PC-3 (cell line): ENCODE measurements at regions not wholly inside any gene's neighbourhood (a gene's known extent, or its start where the extent isn't known, plus 50 kb on each side); places are given as distances from the start of the nearest gene placed in this dataset.

ENCODE experiments used
- ATAC-seq: fragments of 200-7000 bp; cut with Tn5 transposase; 2 replicates; pipeline ENCODE4 v1.9.1; 2020; ENCODE audit warnings: mild to moderate bottlenecking, moderate library complexity
- BruUV-seq: library from RNA; stranded (reverse); fragments of 400-500 nt; replicated peaks from 2 replicates; lab custom pipeline; 2021; lab: Mats Ljungman, UMichigan
- CTCF ChIA-PET: fragments of 300-600 bp; sonication (Branson Sonifier 250); formaldehyde crosslinking; loops from one replicate; lab custom pipeline; 2022; ENCODE audit warnings: antibody characterized with exemption; lab: Charles Lee
- POLR2A ChIA-PET: fragments of 300-600 bp; sonication (Branson Sonifier 250); formaldehyde crosslinking; loops from one replicate; lab custom pipeline; 2022; ENCODE audit warnings: antibody characterized with exemption; ENCODE audit not compliant: unreplicated experiment; lab: Charles Lee
- DNase-seq: peaks from one replicate; pipeline ENCODE4 v3.0.0-alpha.2; 2015
- H2AFZ ChIP-seq: fragments of 300-600 bp; sonication (generic); 2 replicates; pipeline ENCODE4 v1.6.0; 2016; ENCODE audit warnings: antibody characterized with exemption, low read length
- H3F3A ChIP-seq: fragments of 300-600 bp; sonication (generic); one replicate; pipeline ENCODE4 v1.6.0; 2017; ENCODE audit warnings: antibody characterized with exemption, low read length, control low read depth, mild to moderate bottlenecking; ENCODE audit not compliant: unreplicated experiment
- H3K27ac ChIP-seq: fragments of 300-600 bp; sonication (generic); 2 replicates; pipeline ENCODE4 v1.5.1; 2016; ENCODE audit warnings: mild to moderate bottlenecking, low read length
- H3K27me3 ChIP-seq: fragments of 300-600 bp; sonication (generic); 2 replicates; pipeline ENCODE4 v1.6.1; 2016; ENCODE audit warnings: low read length, mixed read lengths
- H3K36me3 ChIP-seq: fragments of 300-600 bp; sonication (generic); 2 replicates; pipeline ENCODE4 v1.6.1; 2016; ENCODE audit warnings: low read depth, mixed run types, low read length, mixed read lengths
- H3K4me1 ChIP-seq: fragments of 300-600 bp; sonication (generic); 2 replicates; pipeline ENCODE4 v1.5.1; 2016; ENCODE audit warnings: low read length; ENCODE audit not compliant: insufficient read depth
- H3K4me2 ChIP-seq: fragments of 300-600 bp; sonication (generic); 2 replicates; pipeline ENCODE4 v1.6.0; 2016; ENCODE audit warnings: low read length
- H3K4me3 ChIP-seq: fragments of 300-600 bp; sonication (generic); 2 replicates; pipeline ENCODE4 v1.5.1; 2016; ENCODE audit warnings: mild to moderate bottlenecking, low read length, mixed read lengths
- H3K79me2 ChIP-seq: fragments of 300-600 bp; sonication (generic); 2 replicates; pipeline ENCODE4 v1.6.1; 2017; ENCODE audit warnings: low read length, mixed read lengths
- H3K9ac ChIP-seq: fragments of 300-600 bp; sonication (generic); 2 replicates; pipeline ENCODE4 v1.6.0; 2016; ENCODE audit warnings: mild to moderate bottlenecking, low read length
- H3K9me2 ChIP-seq: fragments of 300-600 bp; sonication (generic); replicated peaks from 2 replicates; pipeline ENCODE4 v1.6.1; 2016; ENCODE audit warnings: mixed run types, low read length, mixed read lengths
- H3K9me3 ChIP-seq: fragments of 300-600 bp; sonication (generic); 2 replicates; pipeline ENCODE4 v1.6.1; 2016; ENCODE audit warnings: low read length, mixed read lengths
- H4K20me1 ChIP-seq: fragments of 300-600 bp; sonication (generic); 2 replicates; pipeline ENCODE4 v1.6.1; 2016; ENCODE audit warnings: low read length, mixed read lengths
- EZH2 ChIP-seq: fragments of 300-600 bp; sonication (generic); IDR thresholded peaks from one replicate; pipeline ENCODE4 v1.6.1; 2017; ENCODE audit warnings: antibody characterized with exemption, mild to moderate bottlenecking, low read length; ENCODE audit not compliant: unreplicated experiment
- EZH2phosphoT487 ChIP-seq: fragments of 300-600 bp; sonication (generic); IDR thresholded peaks from 2 replicates; pipeline ENCODE4 v1.6.1; 2018; ENCODE audit warnings: mild to moderate bottlenecking, antibody characterized with exemption, low read length, borderline replicate concordance
- intact Hi-C: fragments of 100-400 bp; cut with micrococcal nuclease; formaldehyde crosslinking; loops from 2 replicates; pipeline ENCODE4 v1.9.0; 2023
- TF ChIP-seq, protein P1 (sequence below): fragments of 300-600 bp; sonication (generic); conservative IDR thresholded peaks from 2 replicates; pipeline ENCODE4 v1.5.1; 2017; ENCODE audit warnings: antibody characterized with exemption, low read depth, mild to moderate bottlenecking, low read length

GRCh38 chr3:90261481-90262433, 1154.3 kb downstream of the EPHA3 start:
- H3K79me2 ChIP-seq, result no peaks in the 10 kb centered on the region
- no peak overlapping the region for H3K4me3 ChIP-seq
- DNase-seq (no peak), ATAC-seq (no peak)
- H3F3A ChIP-seq, result no peaks in the 10 kb centered on the region
- no peak overlapping the region for H2AFZ ChIP-seq
- no peak overlapping the region for H3K9ac ChIP-seq
- H3K27me3 ChIP-seq, result no peaks in the 10 kb centered on the region
- ChIA-PET POLR2A (no interaction called here), CTCF (no interaction called here)
- TF ChIP-seq EZH2, result no peak
- TF ChIP-seq, protein P1, sequence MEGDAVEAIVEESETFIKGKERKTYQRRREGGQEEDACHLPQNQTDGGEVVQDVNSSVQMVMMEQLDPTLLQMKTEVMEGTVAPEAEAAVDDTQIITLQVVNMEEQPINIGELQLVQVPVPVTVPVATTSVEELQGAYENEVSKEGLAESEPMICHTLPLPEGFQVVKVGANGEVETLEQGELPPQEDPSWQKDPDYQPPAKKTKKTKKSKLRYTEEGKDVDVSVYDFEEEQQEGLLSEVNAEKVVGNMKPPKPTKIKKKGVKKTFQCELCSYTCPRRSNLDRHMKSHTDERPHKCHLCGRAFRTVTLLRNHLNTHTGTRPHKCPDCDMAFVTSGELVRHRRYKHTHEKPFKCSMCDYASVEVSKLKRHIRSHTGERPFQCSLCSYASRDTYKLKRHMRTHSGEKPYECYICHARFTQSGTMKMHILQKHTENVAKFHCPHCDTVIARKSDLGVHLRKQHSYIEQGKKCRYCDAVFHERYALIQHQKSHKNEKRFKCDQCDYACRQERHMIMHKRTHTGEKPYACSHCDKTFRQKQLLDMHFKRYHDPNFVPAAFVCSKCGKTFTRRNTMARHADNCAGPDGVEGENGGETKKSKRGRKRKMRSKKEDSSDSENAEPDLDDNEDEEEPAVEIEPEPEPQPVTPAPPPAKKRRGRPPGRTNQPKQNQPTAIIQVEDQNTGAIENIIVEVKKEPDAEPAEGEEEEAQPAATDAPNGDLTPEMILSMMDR, result no peak
- no peak for TF ChIP-seq EZH2phosphoT487
- H3K4me1 ChIP-seq, result no peaks in the 10 kb centered on the region
- H3K9me2 ChIP-seq, result no peaks in the 10 kb centered on the region
- H3K9me3 ChIP-seq, result peaks cover 14% of the 10 kb centered on the region; the same call in 1 of the 2 replicates
- H4K20me1 ChIP-seq, result no peaks in the 10 kb centered on the region
- no TSS peak for BruUV-seq
- H3K36me3 ChIP-seq, result no peaks in the 10 kb centered on the region
- intact Hi-C loops, result no loop called here
- H3K27ac ChIP-seq, result no peak overlapping the region
- no peak overlapping the region for H3K4me2 ChIP-seq
